GM21619 (cell line): ENCODE measurements at regions not wholly inside any gene's neighbourhood (a gene's known extent, or its start where the extent isn't known, plus 50 kb on each side); places are given as distances from the start of the nearest gene placed in this dataset.

Experiments used
- ATAC-seq: cut with Tn5 transposase; IDR thresholded peaks from one replicate; pipeline ENCODE4 v1.9.1; 2021; ENCODE audit not compliant: unreplicated experiment

DNA sequence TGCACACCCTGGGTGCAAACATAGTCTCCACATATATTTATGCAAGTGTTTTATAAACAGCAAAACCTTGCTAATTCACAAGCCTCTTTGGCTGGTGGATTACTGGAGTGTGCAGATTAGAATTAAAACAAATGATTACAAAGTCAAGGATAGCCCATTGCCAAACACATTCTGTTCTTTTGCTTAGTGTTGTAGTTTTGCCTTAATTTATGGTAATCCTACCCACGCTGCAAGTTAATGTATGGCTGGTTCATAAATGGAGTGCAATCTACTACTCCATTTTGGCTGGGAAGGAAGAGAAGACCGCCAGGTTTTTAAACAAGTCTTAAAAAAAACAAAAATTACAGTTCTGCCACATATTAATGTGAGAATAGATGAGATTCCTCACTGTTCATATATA lies 883.1 kb upstream of the KLHL29 start:
- ATAC-seq = no peak

GRCh38 chr2:22513563-22513962 lies 871.4 kb upstream of the KLHL29 start:
- ATAC-seq = no peak

GRCh38 chr2:22517141-22517540 lies 867.8 kb upstream of the KLHL29 start:
- no peak for ATAC-seq

DNA sequence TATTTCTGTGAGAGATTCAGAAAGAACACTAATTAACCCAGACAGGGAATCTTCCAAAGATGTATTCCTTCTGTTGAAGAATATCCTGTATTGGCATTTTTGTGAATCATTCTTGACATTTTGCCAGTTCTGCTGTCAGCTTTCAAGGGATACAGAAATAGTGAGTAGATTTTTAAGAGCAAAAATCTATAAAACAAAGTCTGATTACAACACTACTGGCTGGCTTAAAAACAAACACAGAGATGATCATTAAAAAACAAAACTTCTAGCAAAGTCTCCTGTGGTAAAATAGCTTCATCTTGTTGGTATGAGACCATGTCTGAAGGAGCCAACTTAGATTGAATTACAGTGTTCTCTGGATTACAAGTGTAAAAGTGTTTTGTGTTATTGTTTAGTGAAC lies 866.3 kb upstream of the KLHL29 start:
- no peak for ATAC-seq

- ATAC-seq = no peak
Observed at GRCh38 chr2:22520369-22521288, 864.4 kb upstream of the KLHL29 start.

DNA sequence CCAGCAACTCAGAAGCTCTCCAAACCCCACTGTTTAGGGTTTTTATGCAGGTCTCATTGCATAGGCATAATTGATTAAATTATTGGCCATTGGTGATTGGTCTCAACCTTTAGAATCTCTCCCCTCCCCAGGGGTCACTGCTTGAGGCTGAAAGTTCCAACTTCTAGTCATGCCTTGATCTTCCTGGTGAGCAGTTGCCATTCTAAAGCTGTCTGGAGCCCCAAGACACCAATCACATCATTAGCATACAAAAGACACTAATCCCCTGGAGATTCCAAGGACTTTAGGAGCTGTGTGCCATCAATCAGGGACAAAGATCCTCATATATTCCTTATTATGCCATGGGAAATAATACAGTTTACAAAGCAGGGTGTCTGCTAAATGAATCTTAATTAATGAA lies 863.4 kb upstream of the KLHL29 start:
- ATAC-seq = no peak

GRCh38 chr2:22525681-22526080 lies 859.3 kb upstream of the KLHL29 start:
- no peak for ATAC-seq

GRCh38 chr2:22530131-22530530 lies 854.8 kb upstream of the KLHL29 start:
- no peak for ATAC-seq

DNA sequence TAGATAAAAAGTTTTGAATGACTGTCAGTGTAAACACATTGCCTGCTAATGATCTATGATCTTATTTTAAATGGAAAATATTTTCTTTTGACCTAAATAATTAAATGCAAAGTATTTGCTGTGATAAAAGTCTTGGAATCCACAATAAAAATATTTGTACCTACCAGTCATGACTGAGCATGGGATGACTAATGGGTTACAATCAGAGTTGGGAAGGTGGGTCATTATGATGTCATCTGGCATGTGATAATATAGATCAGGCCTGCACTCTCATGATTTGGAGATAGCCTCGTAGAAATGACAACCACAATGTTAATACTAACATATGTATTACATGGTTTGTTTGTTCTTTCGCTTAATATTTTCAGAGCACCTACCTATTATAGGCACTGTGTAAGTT lies 848.8 kb upstream of the KLHL29 start:
- no peak for ATAC-seq

- ATAC-seq = no peak
Observed at GRCh38 chr2:22554453-22554852, 830.5 kb upstream of the KLHL29 start.

DNA sequence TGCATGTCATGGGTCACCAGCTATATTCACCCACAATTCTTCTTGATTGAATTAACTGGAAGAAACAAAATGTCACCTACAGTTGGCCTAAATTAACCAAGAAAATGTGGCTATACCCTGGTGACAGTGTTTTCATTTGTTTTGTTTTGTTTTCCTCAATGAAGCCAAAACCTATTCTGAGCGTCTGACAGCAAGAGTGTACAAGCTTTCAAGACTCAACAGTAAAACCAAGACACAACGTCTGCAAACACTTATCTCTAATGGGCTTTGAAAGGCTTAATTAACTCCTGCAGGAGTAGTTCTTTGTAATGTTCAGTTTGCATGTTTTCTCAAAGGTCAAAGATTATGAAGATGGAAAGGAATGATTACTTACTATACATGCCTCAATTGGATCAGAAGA lies 827.6 kb upstream of the KLHL29 start:
- ATAC-seq = no peak

- ATAC-seq = no peak
Observed at GRCh38 chr2:22560021-22560420, 825.0 kb upstream of the KLHL29 start.

- no peak for ATAC-seq
Observed at GRCh38 chr2:22579341-22579740, 805.6 kb upstream of the KLHL29 start.

- ATAC-seq = no peak
Observed at GRCh38 chr2:22582107-22582506, 802.9 kb upstream of the KLHL29 start.

GRCh38 chr2:22596306-22596705 lies 788.7 kb upstream of the KLHL29 start:
- no peak for ATAC-seq

DNA sequence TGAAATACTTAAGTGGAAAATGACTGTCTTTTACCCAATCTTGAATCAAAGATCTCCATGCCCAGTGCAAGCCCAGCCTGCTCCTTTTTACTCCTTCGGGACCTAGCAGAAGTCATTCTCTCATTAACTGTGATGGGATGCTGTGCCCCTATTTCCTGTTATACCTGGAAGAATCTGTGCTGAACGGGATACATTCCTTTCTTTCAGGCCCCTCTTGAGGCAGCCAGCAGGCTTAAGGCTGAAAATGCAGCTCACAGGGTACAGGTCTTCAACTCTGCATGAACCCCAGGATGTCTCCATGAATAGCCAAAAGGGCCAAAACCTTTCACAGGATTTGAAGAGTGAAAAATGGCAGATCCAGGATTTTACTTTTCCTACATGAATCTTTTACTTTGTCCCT lies 784.8 kb upstream of the KLHL29 start:
- ATAC-seq = no peak

DNA sequence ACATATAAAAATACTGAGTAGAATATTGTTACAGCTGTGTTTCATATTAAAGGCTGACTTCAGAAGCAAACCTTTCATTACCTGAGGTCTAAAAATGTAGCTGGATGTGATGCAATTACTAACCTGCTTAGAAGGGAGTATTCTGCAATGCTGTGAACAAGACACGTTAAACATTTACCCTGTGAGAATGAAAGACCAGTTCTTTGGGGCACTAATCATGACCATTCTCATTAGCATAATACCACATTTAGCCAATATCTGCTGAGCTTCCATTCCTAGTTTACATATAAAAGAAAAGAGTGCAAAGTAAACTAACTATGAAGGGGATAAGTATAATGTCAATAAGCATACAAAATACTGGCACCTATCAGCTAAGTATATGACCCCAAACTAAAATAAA lies 784.0 kb upstream of the KLHL29 start:
- ATAC-seq = no peak

GRCh38 chr2:22604136-22604535 lies 780.8 kb upstream of the KLHL29 start:
- no peak for ATAC-seq

DNA sequence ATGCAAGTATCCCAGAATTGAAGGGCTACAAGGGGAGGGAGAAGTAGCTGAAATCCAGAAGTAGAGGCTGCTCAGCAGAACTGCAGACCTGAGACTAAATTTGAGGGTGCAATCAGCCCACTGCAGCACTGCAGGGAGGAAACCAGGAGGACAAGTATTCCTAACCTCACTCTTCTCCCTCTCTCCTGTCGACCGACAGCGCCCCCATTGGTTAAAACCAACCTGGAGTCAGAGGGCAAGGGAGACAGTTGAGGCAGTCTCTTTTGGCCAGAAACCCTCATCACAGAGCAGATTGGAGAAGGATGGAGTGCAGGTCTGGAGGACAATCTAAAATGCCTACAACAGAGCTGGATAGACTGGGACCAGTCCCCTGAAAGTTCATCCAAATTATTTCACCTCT lies 768.9 kb upstream of the KLHL29 start:
- ATAC-seq = no peak

DNA sequence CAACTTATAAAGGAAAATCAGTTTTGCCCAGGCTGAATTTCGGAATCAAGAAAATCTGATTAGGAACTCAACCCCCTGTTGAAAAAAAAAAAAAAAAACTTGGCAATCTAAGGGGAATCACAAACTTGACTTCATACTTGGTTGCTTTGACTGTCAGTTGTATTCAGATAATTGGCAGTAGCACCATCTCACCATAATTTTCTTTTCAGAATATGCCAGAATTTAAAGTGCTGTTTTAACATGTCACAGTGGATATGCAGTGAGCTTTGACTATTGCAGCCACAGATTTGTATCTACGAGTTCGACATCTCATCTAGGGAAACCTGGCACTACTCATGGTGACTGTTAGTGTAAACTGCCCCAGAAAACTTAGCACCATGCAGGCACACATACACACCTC lies 761.4 kb upstream of the KLHL29 start:
- ATAC-seq = no peak

DNA sequence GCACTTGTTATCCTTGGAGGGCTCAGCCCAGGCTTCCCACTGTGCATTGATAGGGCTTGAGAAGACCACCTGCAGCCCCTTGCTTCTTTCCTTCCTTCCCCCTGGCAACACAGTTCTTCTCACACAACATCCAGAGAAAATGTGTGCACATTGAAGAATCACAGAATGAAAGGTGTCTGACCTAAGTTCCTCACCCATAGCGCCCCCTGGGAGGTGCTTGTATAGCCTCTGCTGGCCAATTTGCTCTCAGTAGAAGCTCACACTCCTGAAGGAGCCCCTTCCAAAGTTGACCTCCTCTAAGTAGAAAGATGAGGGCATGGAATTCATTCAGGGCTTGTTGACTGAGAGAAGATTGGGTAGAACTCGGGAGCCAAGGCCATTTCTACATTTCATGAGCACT lies 758.4 kb upstream of the KLHL29 start:
- ATAC-seq = no peak

GRCh38 chr2:22628221-22628620 lies 756.8 kb upstream of the KLHL29 start:
- no peak for ATAC-seq

- ATAC-seq = no peak
Observed at GRCh38 chr2:22628906-22629305, 756.1 kb upstream of the KLHL29 start.
